GM12878 (cell line): ENCODE measurements at regions not wholly inside any gene's neighbourhood (a gene's known extent, or its start where the extent isn't known, plus 50 kb on each side); places are given as distances from the start of the nearest gene placed in this dataset.

ENCODE experiments used
- ATAC-seq: fragments of 200-7000 bp; cut with Tn5 transposase; 3 replicates; pipeline ENCODE4 v1.9.1; 2020; ENCODE audit warnings: mild to moderate bottlenecking, moderate library complexity
- BruUV-seq: library from RNA; stranded (reverse); fragments of 400-500 nt; replicated peaks from 2 replicates; lab custom pipeline; 2021; lab: Mats Ljungman, UMichigan
- CTCF ChIA-PET: fragments of 300-600 bp; sonication (Branson Sonifier 250); formaldehyde crosslinking; extraction: SDS; loops from one replicate; lab custom pipeline; 2021; ENCODE audit warnings: inconsistent platforms; lab: Yijun Ruan, JAX
- POLR2A ChIA-PET: fragments of 350-600 bp; formaldehyde crosslinking; extraction: SDS; loops from one replicate; lab custom pipeline; 2021; ENCODE audit warnings: inconsistent platforms; lab: Charles Lee
- RAD21 ChIA-PET: fragments of 300-600 bp; sonication (Branson Sonifier 250); formaldehyde crosslinking; loops from one replicate; lab custom pipeline; 2023; ENCODE audit warnings: antibody characterized with exemption; ENCODE audit not compliant: unreplicated experiment; lab: Charles Lee
- SMC1A ChIA-PET: fragments of 300-600 bp; sonication (Branson Sonifier 250); formaldehyde crosslinking; loops from one replicate; lab custom pipeline; 2023; ENCODE audit not compliant: unreplicated experiment, uncharacterized antibody; lab: Charles Lee
- DNase-seq: peaks from one replicate; pipeline ENCODE4 v3.0.0-alpha.2; 2011; ENCODE audit warnings: low read depth, low spot score
- FAIRE-seq: peaks from 3 replicates; lab custom pipeline; 2011; peaks lifted over from hg19 to GRCh38; lab: Jason Lieb, UNC
- H2AFZ ChIP-seq: 2 replicates; pipeline ENCODE4 v1.6.0; 2011; ENCODE audit warnings: low read depth, low read length, control low read depth; ENCODE audit not compliant: control insufficient read depth
- H3K27ac ChIP-seq: 2 replicates; pipeline ENCODE4 v1.5.1; 2011; ENCODE audit warnings: control low read depth; ENCODE audit not compliant: control insufficient read depth, insufficient read depth
- H3K27me3 ChIP-seq, 2 experiments: replicated peaks in 1 of 2; 2 replicates each; pipeline versions ENCODE4 v1.6.0 to v1.6.1; 2011; ENCODE audit warnings: low read length in 1 of 2; ENCODE audit not compliant: control insufficient read depth in 2 of 2, insufficient read depth in 2 of 2
- H3K36me3 ChIP-seq, 2 experiments: 2 replicates each; pipeline ENCODE4 v1.5.1; 2011; ENCODE audit warnings: low read length in 1 of 2; ENCODE audit not compliant: control insufficient read depth in 2 of 2, insufficient read depth in 2 of 2
- H3K4me1 ChIP-seq: 2 replicates; pipeline ENCODE4 v1.6.1; 2011; ENCODE audit warnings: mild to moderate bottlenecking, low read length, moderate library complexity, mixed read lengths; ENCODE audit not compliant: control insufficient read depth, insufficient read depth
- H3K4me2 ChIP-seq: 2 replicates; pipeline ENCODE4 v1.6.0; 2011; ENCODE audit warnings: control low read depth; ENCODE audit not compliant: control insufficient read depth, insufficient read depth
- H3K4me3 ChIP-seq: fragments of 200-600 bp; sonication (generic); 2 replicates; pipeline ENCODE4 v1.5.1; 2016
- H3K79me2 ChIP-seq: 2 replicates; pipeline ENCODE4 v1.6.0; 2011; ENCODE audit warnings: low read length; ENCODE audit not compliant: control insufficient read depth, insufficient read depth
- H3K9ac ChIP-seq: 2 replicates; pipeline ENCODE4 v1.8.0; 2011; ENCODE audit warnings: low read length, control low read depth, mixed read lengths; ENCODE audit not compliant: control insufficient read depth, insufficient read depth
- H3K9me3 ChIP-seq: replicated peaks from 3 replicates; pipeline ENCODE4 v1.5.1; 2011; ENCODE audit warnings: mild to moderate bottlenecking, low read length; ENCODE audit not compliant: control insufficient read depth, insufficient read depth
- H4K20me1 ChIP-seq: 2 replicates; pipeline ENCODE4 v1.6.0; 2011; ENCODE audit not compliant: control insufficient read depth, insufficient read depth
- CREB1 ChIP-seq: IDR thresholded peaks from 2 replicates; pipeline ENCODE4 v1.6.1; 2012; ENCODE audit warnings: low read depth, mild to moderate bottlenecking, inconsistent platforms
- ELK1 ChIP-seq: IDR thresholded peaks from 2 replicates; pipeline ENCODE4 v1.6.1; 2012; ENCODE audit warnings: low read depth, low read length, improper control_type of control experiment
- FOXM1 ChIP-seq: IDR thresholded peaks from 2 replicates; pipeline ENCODE4 v1.6.1; 2012; ENCODE audit warnings: low read depth, mild to moderate bottlenecking, inconsistent platforms, low read length, moderate library complexity
- IKZF1 ChIP-seq: fragments of 450-650 bp; conservative IDR thresholded peaks from 2 replicates; pipeline ENCODE4 v1.6.1; 2017; ENCODE audit warnings: antibody characterized with exemption, mild to moderate bottlenecking
- MAX ChIP-seq: IDR thresholded peaks from 2 replicates; pipeline ENCODE4 v1.6.1; 2012; ENCODE audit warnings: low read depth, low read length, improper control_type of control experiment
- SUZ12 ChIP-seq: fragments of 200-600 bp; sonication (generic); IDR thresholded peaks from one replicate; pipeline ENCODE4 v1.6.1; 2018; ENCODE audit warnings: antibody characterized with exemption, mild to moderate bottlenecking; ENCODE audit not compliant: unreplicated experiment
- ZBTB11 ChIP-seq: fragments of 450-650 bp; formaldehyde crosslinking; IDR thresholded peaks from 2 replicates; pipeline ENCODE4 v1.5.0; 2022; ENCODE audit warnings: mild to moderate bottlenecking, missing genetic modification characterization
- ZZZ3 ChIP-seq: IDR thresholded peaks from 2 replicates; pipeline ENCODE4 v1.6.1; 2011; ENCODE audit warnings: low read depth; ENCODE audit not compliant: control insufficient read depth, insufficient read length
- WGBS: methylation state at CpG from one replicate; pipeline ENCODE4 v1.1.6; 2016; ENCODE audit warnings: low lambda C conversion rate; ENCODE audit not compliant: insufficient replicate concordance, insufficient coverage; ENCODE audit errors: missing lambda C conversion rate; 5-methylcytosine and 5-hydroxymethylcytosine counted together
- in situ Hi-C: fragments of 300-500 bp; cut with MboI; formaldehyde crosslinking; loops from 9 replicates; pipeline ENCODE4 v1.14.3; 2018; ENCODE audit warnings: mixed read lengths
- intact Hi-C: fragments of 100-400 bp; cut with micrococcal nuclease; formaldehyde crosslinking; loops from one replicate; pipeline ENCODE4 v1.14.2; 2022; ENCODE audit not compliant: unreplicated experiment
- TF ChIP-seq, protein P1 (sequence below): IDR thresholded peaks from 2 replicates; pipeline ENCODE4 v1.6.1; 2011; ENCODE audit warnings: borderline replicate concordance, low read depth, mild to moderate bottlenecking, moderate library complexity, low read length; ENCODE audit not compliant: insufficient read depth, poor library complexity, severe bottlenecking
- TF ChIP-seq, protein P2 (sequence below): fragments of 450-650 bp; formaldehyde crosslinking; IDR thresholded peaks from 2 replicates; pipeline ENCODE4 v1.4.0; 2020; ENCODE audit warnings: mild to moderate bottlenecking, moderate library complexity

DNA sequence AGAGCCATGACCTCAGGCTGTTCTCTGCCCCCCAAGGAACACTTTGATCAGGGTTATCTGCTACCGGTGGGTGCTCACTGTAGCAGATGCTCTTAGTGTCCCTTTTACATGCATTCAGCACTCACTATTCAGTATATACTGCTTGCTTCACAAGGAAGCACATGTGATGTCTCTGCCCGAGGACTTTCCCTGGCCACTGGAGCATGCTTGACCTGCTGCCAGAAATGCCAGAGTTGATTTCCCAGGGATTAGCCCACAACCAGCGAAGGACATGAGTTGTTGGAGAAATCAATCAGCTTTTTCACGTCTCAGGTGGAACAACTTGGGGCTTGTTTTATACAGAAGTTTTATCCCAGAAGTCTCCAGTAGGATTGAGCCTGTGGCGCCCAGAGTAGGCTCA is 51.2 kb upstream of the RPS6KA3 start:
- 57% methylated on average over 5 of the region's 5 CpGs for whole genome bisulfite sequencing
- no peaks in the 10 kb centered on the region for H3K36me3 ChIP-seq
- BruUV-seq = no TSS peak
- no peaks in the 10 kb centered on the region for H4K20me1 ChIP-seq
- no peak overlapping the region for H3K27ac ChIP-seq
- H3K9ac ChIP-seq = no peak overlapping the region
- ChIA-PET POLR2A (interaction anchor here (0.6 kb wide), 1 partner anchor 51 kb away, joined by 3 read pairs; no protein-coding TSS in a partner anchor), RAD21 (no interaction called here), CTCF (no interaction called here), SMC1A (no interaction called here)
- H2AFZ ChIP-seq = no peak overlapping the region
- H3K4me2 ChIP-seq = no peak overlapping the region
- no peak for ATAC-seq
- FAIRE-seq = no peak
- no peaks in the 10 kb centered on the region for H3K27me3 ChIP-seq
- intact Hi-C loops = no loop called here
- no peaks in the 10 kb centered on the region for H3K9me3 ChIP-seq
- in situ Hi-C loops = no loop called here
- peaks cover 4% of the 10 kb centered on the region; the same call in 1 of the 2 replicates for H3K4me1 ChIP-seq
- no peak for DNase-seq
- no peak overlapping the region for H3K4me3 ChIP-seq
- no peaks in the 10 kb centered on the region for H3K79me2 ChIP-seq
- no peak for TF ChIP-seq MAX
- TF ChIP-seq ZBTB11 (CRISPR knock-in tag) = no peak
- no peak for TF ChIP-seq IKZF1
- no peak for TF ChIP-seq FOXM1
- no peak for TF ChIP-seq ZZZ3
- no peak for TF ChIP-seq SUZ12
- no peak for TF ChIP-seq ELK1
- TF ChIP-seq CREB1 = no peak
- TF ChIP-seq, protein P1, sequence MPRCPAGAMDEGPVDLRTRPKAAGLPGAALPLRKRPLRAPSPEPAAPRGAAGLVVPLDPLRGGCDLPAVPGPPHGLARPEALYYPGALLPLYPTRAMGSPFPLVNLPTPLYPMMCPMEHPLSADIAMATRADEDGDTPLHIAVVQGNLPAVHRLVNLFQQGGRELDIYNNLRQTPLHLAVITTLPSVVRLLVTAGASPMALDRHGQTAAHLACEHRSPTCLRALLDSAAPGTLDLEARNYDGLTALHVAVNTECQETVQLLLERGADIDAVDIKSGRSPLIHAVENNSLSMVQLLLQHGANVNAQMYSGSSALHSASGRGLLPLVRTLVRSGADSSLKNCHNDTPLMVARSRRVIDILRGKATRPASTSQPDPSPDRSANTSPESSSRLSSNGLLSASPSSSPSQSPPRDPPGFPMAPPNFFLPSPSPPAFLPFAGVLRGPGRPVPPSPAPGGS = no peak
- TF ChIP-seq, protein P2, sequence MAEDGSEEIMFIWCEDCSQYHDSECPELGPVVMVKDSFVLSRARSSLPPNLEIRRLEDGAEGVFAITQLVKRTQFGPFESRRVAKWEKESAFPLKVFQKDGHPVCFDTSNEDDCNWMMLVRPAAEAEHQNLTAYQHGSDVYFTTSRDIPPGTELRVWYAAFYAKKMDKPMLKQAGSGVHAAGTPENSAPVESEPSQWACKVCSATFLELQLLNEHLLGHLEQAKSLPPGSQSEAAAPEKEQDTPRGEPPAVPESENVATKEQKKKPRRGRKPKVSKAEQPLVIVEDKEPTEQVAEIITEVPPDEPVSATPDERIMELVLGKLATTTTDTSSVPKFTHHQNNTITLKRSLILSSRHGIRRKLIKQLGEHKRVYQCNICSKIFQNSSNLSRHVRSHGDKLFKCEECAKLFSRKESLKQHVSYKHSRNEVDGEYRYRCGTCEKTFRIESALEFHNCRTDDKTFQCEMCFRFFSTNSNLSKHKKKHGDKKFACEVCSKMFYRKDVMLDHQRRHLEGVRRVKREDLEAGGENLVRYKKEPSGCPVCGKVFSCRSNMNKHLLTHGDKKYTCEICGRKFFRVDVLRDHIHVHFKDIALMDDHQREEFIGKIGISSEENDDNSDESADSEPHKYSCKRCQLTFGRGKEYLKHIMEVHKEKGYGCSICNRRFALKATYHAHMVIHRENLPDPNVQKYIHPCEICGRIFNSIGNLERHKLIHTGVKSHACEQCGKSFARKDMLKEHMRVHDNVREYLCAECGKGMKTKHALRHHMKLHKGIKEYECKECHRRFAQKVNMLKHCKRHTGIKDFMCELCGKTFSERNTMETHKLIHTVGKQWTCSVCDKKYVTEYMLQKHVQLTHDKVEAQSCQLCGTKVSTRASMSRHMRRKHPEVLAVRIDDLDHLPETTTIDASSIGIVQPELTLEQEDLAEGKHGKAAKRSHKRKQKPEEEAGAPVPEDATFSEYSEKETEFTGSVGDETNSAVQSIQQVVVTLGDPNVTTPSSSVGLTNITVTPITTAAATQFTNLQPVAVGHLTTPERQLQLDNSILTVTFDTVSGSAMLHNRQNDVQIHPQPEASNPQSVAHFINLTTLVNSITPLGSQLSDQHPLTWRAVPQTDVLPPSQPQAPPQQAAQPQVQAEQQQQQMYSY (CRISPR knock-in tag) = no peak
